ENCODE measurements at regions not wholly inside any gene's neighbourhood (a gene's known extent, or its start where the extent isn't known, plus 50 kb on each side); places are given as distances from the start of the nearest gene placed in this dataset.
"Not testable (repeated sequence)": the region's sequence is repeated elsewhere in the genome, so short reads cannot be mapped to it uniquely, and the experiment has no call there.

- no peak for DNase-seq (ENCODE audit: low read depth)
These were observed 387.0 kb downstream of the USP25 start for GRCh38 chr21:16116798-16117197.

- no peak for DNase-seq (ENCODE audit: low read depth)
These were observed 387.5 kb downstream of the USP25 start for GRCh38 chr21:16117331-16117730.

GRCh38 chr21:16117851-16118590 is 388.2 kb downstream of the USP25 start:
- peak; percentile 83 for DNase-seq (ENCODE audit: low read depth)

- DNase-seq (ENCODE audit: low read depth): peak; percentile 82
These were observed 394.8 kb downstream of the USP25 start for GRCh38 chr21:16124378-16125138.

- DNase-seq (ENCODE audit: low read depth): no peak
These were observed 395.5 kb downstream of the USP25 start for GRCh38 chr21:16125274-16125673.

GRCh38 chr21:16132453-16132852 is 402.7 kb downstream of the USP25 start:
- DNase-seq (ENCODE audit: low read depth): not testable (repeated sequence)

GRCh38 chr21:16133248-16133647 is 403.5 kb downstream of the USP25 start:
- DNase-seq (ENCODE audit: low read depth): no peak

- no peak for DNase-seq (ENCODE audit: low read depth)
These were observed 404.4 kb downstream of the USP25 start for GRCh38 chr21:16134134-16134533.

GRCh38 chr21:16137106-16137505 is 407.3 kb downstream of the USP25 start:
- DNase-seq (ENCODE audit: low read depth): no peak

- DNase-seq (ENCODE audit: low read depth): no peak
These were observed 415.3 kb downstream of the USP25 start for GRCh38 chr21:16145052-16145451.

GRCh38 chr21:16145479-16145878 is 415.7 kb downstream of the USP25 start:
- no peak for DNase-seq (ENCODE audit: low read depth)

- no peak for DNase-seq (ENCODE audit: low read depth)
These were observed 424.5 kb downstream of the USP25 start for GRCh38 chr21:16154321-16154720.

GRCh38 chr21:16154951-16155635 is 425.3 kb downstream of the USP25 start:
- DNase-seq (ENCODE audit: low read depth): no peak

GRCh38 chr21:16156841-16157489 is 427.2 kb downstream of the USP25 start:
- no peak for DNase-seq (ENCODE audit: low read depth)

GRCh38 chr21:16159213-16159970 is 429.6 kb downstream of the USP25 start:
- no peak for DNase-seq (ENCODE audit: low read depth)

- no peak for DNase-seq (ENCODE audit: low read depth)
These were observed 430.2 kb downstream of the USP25 start for GRCh38 chr21:16159971-16160350.

GRCh38 chr21:16162953-16163352 is 433.2 kb downstream of the USP25 start:
- no peak for DNase-seq (ENCODE audit: low read depth)

GRCh38 chr21:16169102-16169511 is 439.3 kb downstream of the USP25 start:
- DNase-seq (ENCODE audit: low read depth): peak; percentile 49

- no peak for DNase-seq (ENCODE audit: low read depth)
These were observed 440.0 kb downstream of the USP25 start for GRCh38 chr21:16169779-16170178.

- DNase-seq (ENCODE audit: low read depth): no peak
These were observed 446.8 kb downstream of the USP25 start for GRCh38 chr21:16176570-16176969.

GRCh38 chr21:16177532-16177931 is 447.8 kb downstream of the USP25 start:
- no peak for DNase-seq (ENCODE audit: low read depth)

- no peak for DNase-seq (ENCODE audit: low read depth)
These were observed 450.0 kb downstream of the USP25 start for GRCh38 chr21:16179773-16180172.

Data from GM04504 (cell line).